AG08396 (cell line): ENCODE measurements at regions not wholly inside any gene's neighbourhood (a gene's known extent, or its start where the extent isn't known, plus 50 kb on each side); places are given as distances from the start of the nearest gene placed in this dataset.
A peak's percentile ranks its signal among the peaks of the same experiment; 100 is the strongest.

Experiments used
- DNase-seq: peaks from one replicate; pipeline ENCODE4 v3.0.0; 2012; ENCODE audit warnings: low spot score, mixed read lengths

GRCh38 chr22:22076361-22076760 is 93.8 kb upstream of the TOP3B start:
- no peak for DNase-seq

- no peak for DNase-seq
These were observed 93.0 kb upstream of the TOP3B start for GRCh38 chr22:22075382-22076163.

GRCh38 chr22:22074634-22075381 is 92.2 kb upstream of the TOP3B start:
- no peak for DNase-seq

- no peak for DNase-seq
These were observed 91.4 kb upstream of the TOP3B start for GRCh38 chr22:22073769-22074561.

- DNase-seq, result no peak
These were observed 89.7 kb upstream of the TOP3B start for GRCh38 chr22:22072169-22072836.

- no peak for DNase-seq
These were observed 88.9 kb upstream of the TOP3B start for GRCh38 chr22:22071455-22071854.

- DNase-seq, result no peak
These were observed 87.8 kb upstream of the TOP3B start for GRCh38 chr22:22070371-22070824.

- no peak for DNase-seq
These were observed 87.1 kb upstream of the TOP3B start for GRCh38 chr22:22069450-22070370.

- no peak for DNase-seq
These were observed 86.1 kb upstream of the TOP3B start for GRCh38 chr22:22068657-22069056.

- no peak for DNase-seq
These were observed 85.4 kb upstream of the TOP3B start for GRCh38 chr22:22068025-22068424.

- no peak for DNase-seq
These were observed 84.6 kb upstream of the TOP3B start for GRCh38 chr22:22067192-22067591.

GRCh38 chr22:22064580-22064979 is 82.0 kb upstream of the TOP3B start:
- no peak for DNase-seq

- DNase-seq, result no peak
These were observed 79.8 kb upstream of the TOP3B start for GRCh38 chr22:22062306-22062793.

- no peak for DNase-seq
These were observed 78.8 kb upstream of the TOP3B start for GRCh38 chr22:22061085-22062077.

GRCh38 chr22:22060200-22061084 is 77.9 kb upstream of the TOP3B start:
- peak; percentile 73 for DNase-seq

- no peak for DNase-seq
These were observed 76.9 kb upstream of the TOP3B start for GRCh38 chr22:22059291-22060002.

- DNase-seq, result no peak
These were observed 76.2 kb upstream of the TOP3B start for GRCh38 chr22:22058633-22059290.
